CD4-positive, CD25-positive, alpha-beta regulatory T cell (primary cell): ENCODE measurements at regions not wholly inside any gene's neighbourhood (a gene's known extent, or its start where the extent isn't known, plus 50 kb on each side); places are given as distances from the start of the nearest gene placed in this dataset.

Experiments
- ATAC-seq, 2 donors: fragments of 150-1000 bp; cut with Tn5 transposase; one replicate each; pipeline ENCODE4 v1.10.0; 2021; ENCODE audit warnings: low read depth in 2 of 2, moderate number of reproducible peaks in 2 of 2, moderate library complexity in 1 of 2
- DNase-seq, 3 donors: peaks; one replicate each; pipeline versions ENCODE4 v3.0.0 to v3.0.0-alpha.2; 2012 to 2022; ENCODE audit warnings: mixed read lengths in 1 of 3
- H3K27ac ChIP-seq: one replicate; pipeline ENCODE4 v1.7.0; 2013; ENCODE audit warnings: mild to moderate bottlenecking, low read length; ENCODE audit not compliant: insufficient read depth, poor library complexity, severe bottlenecking
- H3K27me3 ChIP-seq: one replicate; pipeline ENCODE4 v1.7.0; 2013; ENCODE audit warnings: low read length; ENCODE audit not compliant: control insufficient read depth, insufficient read depth
- H3K36me3 ChIP-seq: one replicate; pipeline ENCODE4 v1.7.0; 2013; ENCODE audit warnings: mild to moderate bottlenecking, low read length, moderate library complexity; ENCODE audit not compliant: control insufficient read depth, insufficient read depth
- H3K4me1 ChIP-seq: 2 replicates; pipeline ENCODE4 v1.7.0; 2013; ENCODE audit warnings: mild to moderate bottlenecking, low read length; ENCODE audit not compliant: insufficient read depth, control insufficient read depth, poor library complexity, severe bottlenecking
- H3K4me3 ChIP-seq: one replicate; pipeline ENCODE4 v1.7.0; 2013; ENCODE audit warnings: low read depth, mild to moderate bottlenecking, low read length, moderate library complexity
- H3K9me3 ChIP-seq, 2 experiments: 1 replicate in 1 of 2; 2 replicates in 1 of 2; pipeline ENCODE4 v1.7.0; 2013; ENCODE audit warnings: low read length in 2 of 2, mild to moderate bottlenecking in 1 of 2, moderate library complexity in 1 of 2; ENCODE audit not compliant: control insufficient read depth in 2 of 2
- H3K27ac Mint-ChIP-seq, 3 donors: one replicate each; pipeline ENCODE4 v1.8.0; 2020 to 2022; ENCODE audit warnings: mild to moderate bottlenecking in 3 of 3, mixed read lengths in 3 of 3, moderate library complexity in 2 of 3
- H3K27me3 Mint-ChIP-seq: one replicate; pipeline ENCODE4 v1.8.0; 2022; ENCODE audit warnings: mild to moderate bottlenecking, mixed read lengths
- H3K36me3 Mint-ChIP-seq: one replicate; pipeline ENCODE4 v1.8.0; 2020; ENCODE audit warnings: mixed read lengths
- H3K4me1 Mint-ChIP-seq, 4 donors: one replicate each; pipeline ENCODE4 v1.8.0; 2020 to 2022; ENCODE audit warnings: mixed read lengths in 4 of 4, mild to moderate bottlenecking in 1 of 4
- H3K4me3 Mint-ChIP-seq, 4 donors: one replicate each; pipeline ENCODE4 v1.8.0; 2020 to 2022; ENCODE audit warnings: mild to moderate bottlenecking in 4 of 4, mixed read lengths in 4 of 4, moderate library complexity in 3 of 4
- H3K9me3 Mint-ChIP-seq, 7 donors: one replicate each; pipeline ENCODE4 v1.8.0; 2020 to 2022; ENCODE audit warnings: mixed read lengths in 7 of 7, mild to moderate bottlenecking in 3 of 7, moderate library complexity in 2 of 7

GRCh38 chr17:68801335-68802247 is 153.6 kb downstream of the ABCA8 start:
- H3K4me1 Mint-ChIP-seq: no peaks in the 10 kb centered on the region
- DNase-seq (no peak), ATAC-seq (no peak)
- Histone ChIP-seq H3K27ac (no peak overlapping the region), H3K27me3 (peaks cover 3% of the 10 kb centered on the region), H3K36me3 (no peaks in the 10 kb centered on the region), H3K4me3 (no peak overlapping the region), H3K9me3 (no peaks in the 10 kb centered on the region), H3K4me1 (no peaks in the 10 kb centered on the region)
- no peaks in the 10 kb centered on the region for H3K36me3 Mint-ChIP-seq
- H3K27me3 Mint-ChIP-seq: peaks cover 9% of the 10 kb centered on the region
- no peak overlapping the region for H3K27ac Mint-ChIP-seq
- H3K4me3 Mint-ChIP-seq: no peak overlapping the region
- no peaks in the 10 kb centered on the region for H3K9me3 Mint-ChIP-seq

- H3K27me3 Mint-ChIP-seq: peaks cover 9% of the 10 kb centered on the region
- H3K4me3 Mint-ChIP-seq: no peak overlapping the region
- H3K4me1 Mint-ChIP-seq: no peaks in the 10 kb centered on the region
- H3K36me3 ChIP-seq: no peaks in the 10 kb centered on the region
- H3K4me1 ChIP-seq: no peaks in the 10 kb centered on the region
- H3K27ac Mint-ChIP-seq: no peak overlapping the region
- no peak for ATAC-seq
- DNase-seq: no peak
- peaks cover 3% of the 10 kb centered on the region for H3K27me3 ChIP-seq
- no peaks in the 10 kb centered on the region for H3K9me3 Mint-ChIP-seq
- no peak overlapping the region for H3K27ac ChIP-seq
- no peaks in the 10 kb centered on the region for H3K36me3 Mint-ChIP-seq
- no peaks in the 10 kb centered on the region for H3K9me3 ChIP-seq
- H3K4me3 ChIP-seq: no peak overlapping the region
These were observed 154.4 kb downstream of the ABCA8 start for GRCh38 chr17:68800751-68801150.

GRCh38 chr17:68794636-68795434 is 160.4 kb downstream of the ABCA8 start:
- H3K27ac ChIP-seq: no peak overlapping the region
- Mint-ChIP-seq H3K27ac (no peak overlapping the region), H3K4me1 (peaks cover 3 to 9% (median 5%) of the 10 kb centered on the region in 4 donors), H3K4me3 (no peak overlapping the region), H3K27me3 (peaks cover 14% of the 10 kb centered on the region), H3K9me3 (peaks cover 0 to 4% (median 0%) of the 10 kb centered on the region in 7 donors), H3K36me3 (no peaks in the 10 kb centered on the region)
- DNase-seq: no peak
- H3K9me3 ChIP-seq: no peaks in the 10 kb centered on the region
- no peaks in the 10 kb centered on the region for H3K4me1 ChIP-seq
- ATAC-seq: no peak
- H3K36me3 ChIP-seq: no peaks in the 10 kb centered on the region
- H3K4me3 ChIP-seq: peak overlapping the region; percentile 19
- H3K27me3 ChIP-seq: peaks cover 8% of the 10 kb centered on the region

- H3K27me3 ChIP-seq: peaks cover 5% of the 10 kb centered on the region
- peaks cover 10% of the 10 kb centered on the region for H3K27me3 Mint-ChIP-seq
- no peaks in the 10 kb centered on the region for H3K36me3 Mint-ChIP-seq
These were observed 162.3 kb downstream of the ABCA8 start for GRCh38 chr17:68792873-68793272.

GRCh38 chr17:68792042-68792685 is 163.0 kb downstream of the ABCA8 start:
- H3K36me3 Mint-ChIP-seq: no peaks in the 10 kb centered on the region
- H3K4me1 Mint-ChIP-seq: peaks cover 3 to 9% (median 5%) of the 10 kb centered on the region in 4 donors
- Histone ChIP-seq H3K4me1 (no peaks in the 10 kb centered on the region), H3K27me3 (peaks cover 7% of the 10 kb centered on the region), H3K4me3 (no peak overlapping the region), H3K36me3 (no peaks in the 10 kb centered on the region), H3K27ac (no peak overlapping the region), H3K9me3 (no peaks in the 10 kb centered on the region)
- peaks cover 0 to 4% (median 1%) of the 10 kb centered on the region in 7 donors for H3K9me3 Mint-ChIP-seq
- no peak overlapping the region for H3K4me3 Mint-ChIP-seq
- ATAC-seq (no peak), DNase-seq (no peak)
- no peak overlapping the region for H3K27ac Mint-ChIP-seq
- H3K27me3 Mint-ChIP-seq: peaks cover 11% of the 10 kb centered on the region

More at GRCh38 chr17:68792873-68793272, 162.3 kb downstream of the ABCA8 start:
- H3K36me3 ChIP-seq: no peaks in the 10 kb centered on the region
- Mint-ChIP-seq H3K4me3 (no peak overlapping the region), H3K4me1 (peaks cover 3 to 9% (median 5%) of the 10 kb centered on the region in 4 donors), H3K27ac (no peak overlapping the region), H3K9me3 (peaks cover 0 to 4% (median 1%) of the 10 kb centered on the region in 7 donors)
- no peak overlapping the region for H3K4me3 ChIP-seq
- no peak for DNase-seq
- no peak for ATAC-seq
- no peak overlapping the region for H3K27ac ChIP-seq
- H3K9me3 ChIP-seq: no peaks in the 10 kb centered on the region
- no peaks in the 10 kb centered on the region for H3K4me1 ChIP-seq

- H3K4me1 Mint-ChIP-seq: peaks cover 3 to 9% (median 5%) of the 10 kb centered on the region in 4 donors
- ATAC-seq: no peak
- no peak overlapping the region for H3K27ac Mint-ChIP-seq
- no peaks in the 10 kb centered on the region for H3K36me3 ChIP-seq
- no peak overlapping the region for H3K4me3 Mint-ChIP-seq
- no peaks in the 10 kb centered on the region for H3K9me3 ChIP-seq
- H3K27me3 ChIP-seq: peaks cover 9% of the 10 kb centered on the region
- H3K36me3 Mint-ChIP-seq: no peaks in the 10 kb centered on the region
- H3K27me3 Mint-ChIP-seq: peaks cover 16% of the 10 kb centered on the region
- no peak overlapping the region for H3K27ac ChIP-seq
- no peak for DNase-seq
- no peaks in the 10 kb centered on the region for H3K4me1 ChIP-seq
- peaks cover 0 to 4% (median 1%) of the 10 kb centered on the region in 7 donors for H3K9me3 Mint-ChIP-seq
- H3K4me3 ChIP-seq: no peak overlapping the region
These were observed 164.3 kb downstream of the ABCA8 start for GRCh38 chr17:68790931-68791330.

GRCh38 chr17:68790492-68790891 is 164.7 kb downstream of the ABCA8 start:
- H3K36me3 ChIP-seq: no peaks in the 10 kb centered on the region
- Mint-ChIP-seq H3K9me3 (peaks cover 0 to 4% (median 1%) of the 10 kb centered on the region in 7 donors), H3K36me3 (no peaks in the 10 kb centered on the region), H3K27me3 (peaks cover 20% of the 10 kb centered on the region), H3K4me3 (no peak overlapping the region), H3K27ac (no peak overlapping the region), H3K4me1 (peaks cover 3 to 9% (median 5%) of the 10 kb centered on the region in 4 donors)
- no peaks in the 10 kb centered on the region for H3K9me3 ChIP-seq
- no peaks in the 10 kb centered on the region for H3K4me1 ChIP-seq
- no peak for ATAC-seq
- DNase-seq: no peak
- H3K27ac ChIP-seq: no peak overlapping the region
- H3K27me3 ChIP-seq: peaks cover 9% of the 10 kb centered on the region
- no peak overlapping the region for H3K4me3 ChIP-seq
